ENCODE measurements at regions not wholly inside any gene's neighbourhood (a gene's known extent, or its start where the extent isn't known, plus 50 kb on each side); places are given as distances from the start of the nearest gene placed in this dataset.

- no peak for TF ChIP-seq CTCF (IDR thresholded peaks at IDR 0.05)
- no peak for TF ChIP-seq POLR2A (IDR thresholded peaks at IDR 0.05)
- no peak for TF ChIP-seq POLR2AphosphoS5 (IDR thresholded peaks at IDR 0.05)
- TF ChIP-seq EP300 (IDR thresholded peaks at IDR 0.05): no peak
Observed at GRCh38 chr18:51437280-51438271, 240.1 kb upstream of the MEX3C start.

Measured in stomach (tissue), 4 donors.